HFF-Myc (cell line): ENCODE measurements at regions not wholly inside any gene's neighbourhood (a gene's known extent, or its start where the extent isn't known, plus 50 kb on each side); places are given as distances from the start of the nearest gene placed in this dataset.
"Not testable (repeated sequence)": the region's sequence is repeated elsewhere in the genome, so short reads cannot be mapped to it uniquely, and the experiment has no call there.

ENCODE experiments used
- DNase-seq: peaks from one replicate; pipeline ENCODE4 v3.0.0-alpha.2; 2011; ENCODE audit warnings: low read depth; ENCODE audit errors: extremely low read depth
- H3K4me3 ChIP-seq: replicated peaks from 2 replicates; pipeline ENCODE4 v1.5.1; 2011; ENCODE audit warnings: low read depth, mild to moderate bottlenecking, control low read depth, low read length
- TF ChIP-seq, protein P1 (sequence below): IDR thresholded peaks from 2 replicates; pipeline ENCODE4 v1.5.1; 2012; ENCODE audit warnings: mild to moderate bottlenecking, low read depth, low read length, control low read depth; ENCODE audit errors: missing control alignments

DNA sequence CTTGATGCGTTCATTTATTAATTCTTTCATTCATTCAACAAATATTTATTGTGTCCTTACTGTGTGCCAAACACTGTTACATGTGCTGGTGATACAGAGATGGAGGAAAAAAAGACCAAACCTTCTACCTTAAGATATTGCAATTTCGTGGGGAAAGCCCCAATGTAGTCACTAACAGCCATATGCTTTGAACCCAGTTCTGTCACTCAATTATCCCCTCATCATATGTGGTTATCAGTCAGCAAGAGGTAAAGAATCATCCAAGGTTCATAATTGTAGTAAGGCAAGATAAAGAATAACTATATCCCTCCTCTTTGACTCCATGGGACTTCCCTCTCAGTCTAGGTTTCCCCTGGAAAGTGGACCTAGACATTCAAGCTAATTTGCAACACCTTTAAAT lies 1185.6 kb upstream of the CELF4 start:
- no peak overlapping the region for H3K4me3 ChIP-seq
- no peak for DNase-seq
- TF ChIP-seq, protein P1, sequence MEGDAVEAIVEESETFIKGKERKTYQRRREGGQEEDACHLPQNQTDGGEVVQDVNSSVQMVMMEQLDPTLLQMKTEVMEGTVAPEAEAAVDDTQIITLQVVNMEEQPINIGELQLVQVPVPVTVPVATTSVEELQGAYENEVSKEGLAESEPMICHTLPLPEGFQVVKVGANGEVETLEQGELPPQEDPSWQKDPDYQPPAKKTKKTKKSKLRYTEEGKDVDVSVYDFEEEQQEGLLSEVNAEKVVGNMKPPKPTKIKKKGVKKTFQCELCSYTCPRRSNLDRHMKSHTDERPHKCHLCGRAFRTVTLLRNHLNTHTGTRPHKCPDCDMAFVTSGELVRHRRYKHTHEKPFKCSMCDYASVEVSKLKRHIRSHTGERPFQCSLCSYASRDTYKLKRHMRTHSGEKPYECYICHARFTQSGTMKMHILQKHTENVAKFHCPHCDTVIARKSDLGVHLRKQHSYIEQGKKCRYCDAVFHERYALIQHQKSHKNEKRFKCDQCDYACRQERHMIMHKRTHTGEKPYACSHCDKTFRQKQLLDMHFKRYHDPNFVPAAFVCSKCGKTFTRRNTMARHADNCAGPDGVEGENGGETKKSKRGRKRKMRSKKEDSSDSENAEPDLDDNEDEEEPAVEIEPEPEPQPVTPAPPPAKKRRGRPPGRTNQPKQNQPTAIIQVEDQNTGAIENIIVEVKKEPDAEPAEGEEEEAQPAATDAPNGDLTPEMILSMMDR: no peak

DNA sequence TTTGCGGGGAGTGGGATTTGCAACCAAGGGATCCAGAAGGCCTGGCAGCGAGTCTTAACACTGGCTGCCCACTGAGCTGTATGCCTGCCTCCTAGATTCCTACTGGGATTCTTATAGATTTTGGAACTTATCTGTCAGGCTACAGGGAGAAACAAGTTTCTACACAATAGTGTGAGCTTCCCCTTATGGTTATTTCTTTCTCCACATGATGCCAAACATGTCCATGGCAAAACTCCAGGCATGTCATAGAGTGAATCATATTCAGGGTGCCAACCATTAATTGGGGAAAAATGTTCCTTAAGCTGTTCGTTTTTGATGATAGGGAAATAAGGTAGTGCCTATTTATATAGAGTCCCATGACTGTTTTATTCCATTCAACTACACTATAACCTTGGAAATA lies 1185.2 kb upstream of the CELF4 start:
- TF ChIP-seq, protein P1: no peak
- no peak overlapping the region for H3K4me3 ChIP-seq
- no peak for DNase-seq

DNA sequence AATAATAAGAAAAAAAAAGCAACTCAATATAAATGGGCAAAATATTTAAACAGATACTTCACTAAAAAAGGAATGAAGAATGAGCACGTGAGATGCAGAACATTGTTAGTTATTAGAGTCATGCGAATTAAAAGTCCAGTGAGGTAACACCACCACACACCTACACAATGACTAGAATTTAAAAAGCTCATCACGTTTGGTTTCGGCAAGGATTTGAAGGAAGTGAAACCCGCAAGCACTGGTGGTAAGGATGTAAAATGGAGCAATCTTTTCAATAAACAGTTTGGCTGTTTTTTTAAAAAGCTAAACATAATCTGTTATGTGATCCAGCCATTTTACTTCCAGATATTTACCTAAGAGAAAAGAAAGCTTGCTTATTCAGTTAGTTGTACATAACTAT lies 1181.6 kb upstream of the CELF4 start:
- H3K4me3 ChIP-seq: no peak overlapping the region
- DNase-seq: no peak
- TF ChIP-seq, protein P1: no peak

DNA sequence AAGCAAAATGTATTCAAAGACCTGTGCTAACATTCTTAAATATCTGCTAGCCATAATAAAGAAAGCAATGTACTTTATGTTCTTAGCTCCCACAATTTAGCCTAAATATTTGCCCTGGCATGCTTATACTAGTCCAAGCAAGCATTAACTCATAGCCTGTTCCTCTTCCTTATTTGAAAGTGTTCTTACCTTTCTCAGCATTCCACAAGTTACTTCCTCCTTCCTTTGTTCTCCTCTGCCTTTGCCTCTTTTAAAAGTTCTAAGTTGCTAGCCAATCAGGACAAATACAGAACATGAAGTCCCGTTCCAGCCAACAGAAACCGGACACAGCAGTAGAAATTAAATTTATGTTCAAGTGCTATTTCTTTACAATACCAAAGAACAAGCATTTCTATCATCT lies 1154.6 kb upstream of the CELF4 start:
- H3K4me3 ChIP-seq, DNase-seq: not testable (repeated sequence)

DNA sequence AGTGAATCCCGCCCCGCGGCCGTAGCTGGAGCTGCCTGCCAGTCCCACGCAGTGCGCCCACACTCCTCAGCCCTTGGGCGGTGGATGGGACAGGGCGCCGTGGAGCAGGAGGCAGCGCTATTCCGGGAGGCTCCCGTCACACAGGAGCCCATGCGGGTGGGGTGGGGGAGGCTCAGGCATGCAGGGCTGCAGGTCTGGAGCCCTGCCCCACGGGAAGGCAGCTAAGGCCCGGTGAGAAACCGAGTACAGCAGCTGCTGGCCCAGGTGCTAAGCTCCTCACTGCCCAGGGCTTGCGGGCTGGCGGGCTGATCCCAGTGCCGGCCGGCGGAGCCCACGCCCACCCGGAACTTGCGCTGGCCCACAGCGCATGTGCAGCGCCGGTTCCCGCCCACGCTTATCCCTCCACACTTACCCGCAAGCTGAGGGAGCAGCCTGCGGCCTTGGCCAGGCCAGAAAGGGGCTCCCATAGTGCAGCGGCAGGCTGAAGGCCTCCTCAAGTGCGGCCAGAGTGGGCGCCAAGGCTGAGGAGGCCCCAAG lies 1152.8 kb upstream of the CELF4 start:
- no peak overlapping the region for H3K4me3 ChIP-seq
- TF ChIP-seq, protein P1: no peak
- DNase-seq: no peak

DNA sequence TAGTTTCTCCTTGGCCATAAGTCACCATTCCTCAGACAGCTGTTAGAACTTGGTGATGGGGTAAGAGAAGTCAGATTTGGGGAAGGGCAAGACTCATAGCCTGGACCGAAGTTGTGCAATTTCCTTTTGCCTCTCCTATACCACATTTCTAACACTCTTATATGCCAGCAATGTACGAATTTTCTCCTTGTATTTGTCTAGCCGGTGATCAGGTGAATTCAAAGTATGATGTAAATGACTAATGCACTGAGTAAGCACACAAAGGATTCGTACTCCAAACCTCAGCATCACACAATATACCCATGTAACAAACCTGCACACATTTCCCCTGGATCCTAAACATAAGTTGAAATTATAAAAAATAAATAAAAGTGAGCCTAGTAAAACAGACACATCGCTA lies 1143.5 kb upstream of the CELF4 start:
- H3K4me3 ChIP-seq: no peak overlapping the region
- DNase-seq: no peak
- TF ChIP-seq, protein P1: no peak

DNA sequence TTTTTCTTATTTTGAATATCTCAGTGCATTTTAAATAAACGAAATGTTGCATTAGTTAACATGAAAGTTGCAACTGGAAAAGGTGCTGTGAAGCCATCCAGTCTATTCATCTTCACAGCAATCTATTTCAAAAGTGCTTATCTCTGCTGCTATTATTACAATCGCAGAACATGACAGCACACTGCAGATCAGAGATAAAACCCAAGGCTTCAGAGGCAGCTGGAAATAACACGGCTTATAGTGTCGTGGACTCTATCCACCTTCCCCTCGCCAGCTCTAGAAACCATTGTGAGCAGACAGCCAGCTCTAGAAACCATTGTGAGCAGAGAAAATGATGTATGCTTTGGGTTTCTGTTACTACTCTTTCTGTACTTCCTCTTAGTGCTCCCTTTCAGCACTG lies 1140.8 kb upstream of the CELF4 start:
- TF ChIP-seq, protein P1: no peak
- DNase-seq: no peak
- no peak overlapping the region for H3K4me3 ChIP-seq
